ENCODE measurements at regions not wholly inside any gene's neighbourhood (a gene's known extent, or its start where the extent isn't known, plus 50 kb on each side); places are given as distances from the start of the nearest gene placed in this dataset.

- ATAC-seq: no peak
- peak in 1 of 2 donors; percentile 6 for TF ChIP-seq CTCF (IDR thresholded peaks at IDR 0.05)
- intact Hi-C loops (cut with DNase I): loop anchor here in 1 of 2 donors (2.0 kb wide), 1 partner anchor 165 kb away; no protein-coding TSS in a partner anchor
Measured at GRCh38 chr16:85987750-85988078, 88.8 kb downstream of the IRF8 start.

GRCh38 chr16:85988306-85988705 is 89.3 kb downstream of the IRF8 start:
- Histone ChIP-seq H3K4me1 (peaks cover 0 to 34% of the 10 kb centered on the region in 2 donors), H3K27ac (no peak overlapping the region), H3K4me3 (no peak overlapping the region), H3K9me3 (no peaks in the 10 kb centered on the region), H3K36me3 (no peaks in the 10 kb centered on the region), H3K27me3 (peaks cover 0 to 20% of the 10 kb centered on the region in 2 donors)
- DNase-seq: no peak
- no peak for TF ChIP-seq CTCF (IDR thresholded peaks at IDR 0.05)
- intact Hi-C loops (cut with DNase I): loop anchor here in 1 of 2 donors (2.0 kb wide), 1 partner anchor 166 kb away; no protein-coding TSS in a partner anchor
- no peak for ATAC-seq

More at GRCh38 chr16:85987750-85988078, 88.8 kb downstream of the IRF8 start:
- no peak overlapping the region for H3K4me3 ChIP-seq
- H3K27ac ChIP-seq: no peak overlapping the region
- peaks cover 0 to 20% of the 10 kb centered on the region in 2 donors for H3K27me3 ChIP-seq
- no peaks in the 10 kb centered on the region for H3K9me3 ChIP-seq
- peaks cover 0 to 40% of the 10 kb centered on the region in 2 donors for H3K4me1 ChIP-seq
- no peaks in the 10 kb centered on the region for H3K36me3 ChIP-seq
- DNase-seq: no peak

GRCh38 chr16:85988723-85989313 is 89.9 kb downstream of the IRF8 start:
- no peaks in the 10 kb centered on the region for H3K36me3 ChIP-seq
- H3K4me1 ChIP-seq: peaks cover 0 to 29% of the 10 kb centered on the region in 2 donors
- intact Hi-C loops (cut with DNase I): loop anchor here in 1 of 2 donors (2.0 kb wide), 1 partner anchor 166 kb away; no protein-coding TSS in a partner anchor
- H3K9me3 ChIP-seq: no peaks in the 10 kb centered on the region
- peaks cover 0 to 17% of the 10 kb centered on the region in 2 donors for H3K27me3 ChIP-seq
- no peak overlapping the region for H3K4me3 ChIP-seq
- no peak for ATAC-seq
- TF ChIP-seq CTCF (IDR thresholded peaks at IDR 0.05): no peak
- H3K27ac ChIP-seq: no peak overlapping the region
- DNase-seq: no peak

DNA sequence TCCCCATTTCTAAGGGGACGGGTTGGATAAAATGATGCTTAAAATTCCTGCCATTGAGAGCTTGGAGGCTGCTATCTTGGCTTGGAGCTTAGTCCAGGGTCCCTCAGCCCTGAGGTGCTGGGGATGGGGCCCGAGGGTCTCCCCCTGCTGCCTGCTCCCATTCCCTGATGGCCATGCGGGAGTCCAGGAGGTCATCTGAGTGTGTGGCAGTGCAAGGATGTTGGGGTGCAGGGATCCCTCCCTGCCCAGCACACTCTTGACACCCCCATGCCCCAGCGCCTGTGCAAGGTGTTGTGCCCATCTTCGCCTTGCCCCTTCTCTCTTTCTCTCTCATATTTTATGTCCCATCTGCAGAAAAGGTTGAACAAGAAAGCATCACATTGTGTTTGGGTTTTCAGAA is 90.4 kb downstream of the IRF8 start:
- Histone ChIP-seq H3K4me1 (peaks cover 0 to 24% of the 10 kb centered on the region in 2 donors), H3K27me3 (peaks cover 0 to 12% of the 10 kb centered on the region in 2 donors), H3K36me3 (no peaks in the 10 kb centered on the region), H3K4me3 (no peak overlapping the region), H3K27ac (no peak overlapping the region), H3K9me3 (no peaks in the 10 kb centered on the region)
- no peak for TF ChIP-seq CTCF (IDR thresholded peaks at IDR 0.05)
- DNase-seq: no peak
- intact Hi-C loops (cut with DNase I): loop anchor here in 1 of 2 donors (2.0 kb wide), 1 partner anchor 167 kb away; no protein-coding TSS in a partner anchor
- no peak for ATAC-seq

DNA sequence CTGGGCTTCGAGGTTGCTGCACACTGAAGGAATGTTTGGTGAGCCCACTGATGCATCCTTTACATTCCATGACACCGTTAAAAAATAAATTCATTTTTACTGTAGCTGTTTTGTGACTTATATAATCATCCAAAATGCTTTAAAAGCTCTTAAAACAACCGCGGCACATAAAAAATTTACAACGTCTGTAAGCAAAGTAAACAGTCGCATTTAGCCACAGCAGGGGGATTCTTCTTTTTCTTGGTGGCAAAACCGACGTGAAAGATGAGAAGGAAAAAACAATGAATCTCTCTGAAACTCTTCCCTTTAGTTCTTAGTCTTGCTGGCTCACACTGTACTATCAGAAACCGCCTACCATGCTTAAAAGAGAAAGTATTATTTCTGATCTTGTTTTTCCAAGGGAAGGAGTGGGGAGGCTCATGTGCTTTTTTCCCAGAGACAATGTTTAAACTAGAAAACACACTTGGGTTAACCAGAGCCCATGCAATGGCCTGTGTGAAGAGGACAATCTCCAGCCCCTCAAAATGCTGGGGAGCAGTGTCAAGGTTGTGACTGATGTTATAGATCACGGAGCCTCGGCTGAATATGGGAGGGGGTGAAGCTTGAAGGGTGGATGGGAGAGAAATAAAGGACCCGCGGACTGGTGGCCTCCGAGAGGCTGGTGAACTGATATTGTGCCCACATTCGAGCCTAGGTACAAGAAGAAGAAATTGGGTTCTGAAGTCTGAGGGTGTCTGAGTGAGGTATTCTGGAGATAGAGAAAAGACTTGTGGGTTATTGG is 91.1 kb downstream of the IRF8 start:
- Histone ChIP-seq H3K4me1 (peaks cover 0 to 18% of the 10 kb centered on the region in 2 donors), H3K27me3 (peaks cover 0 to 12% of the 10 kb centered on the region in 2 donors), H3K4me3 (no peak overlapping the region), H3K36me3 (no peaks in the 10 kb centered on the region), H3K27ac (no peak overlapping the region), H3K9me3 (no peaks in the 10 kb centered on the region)
- no peak for DNase-seq
- no peak for TF ChIP-seq CTCF (IDR thresholded peaks at IDR 0.05)
- no peak for ATAC-seq
- intact Hi-C loops (cut with DNase I): loop anchor here in 1 of 2 donors (2.0 kb wide), 1 partner anchor 167 kb away; no protein-coding TSS in a partner anchor
